ENCODE measurements at regions not wholly inside any gene's neighbourhood (a gene's known extent, or its start where the extent isn't known, plus 50 kb on each side); places are given as distances from the start of the nearest gene placed in this dataset.

- no peak for TF ChIP-seq CTCF (IDR thresholded peaks at IDR 0.05)
- TF ChIP-seq POLR2A (IDR thresholded peaks at IDR 0.05), result no peak
- no peak for DNase-seq (ENCODE audit: low spot score in 2 of 2)
- 78 to 82% methylated on average over 1 of the region's 1 CpG for WGBS, 2 donors
- H3K4me3 ChIP-seq (ENCODE audit: low read depth, poor library complexity, severe bottlenecking), result no peak overlapping the region
- intact Hi-C loops (cut with DNase I; ENCODE audit: low total_unique reads), result no loop called here
Observed at GRCh38 chr3:81214631-81215030, 546.8 kb downstream of the GBE1 start.

GRCh38 chr3:81199587-81199986 lies 561.9 kb downstream of the GBE1 start:
- intact Hi-C loops (cut with DNase I; ENCODE audit: low total_unique reads), result no loop called here
- TF ChIP-seq CTCF (IDR thresholded peaks at IDR 0.05) (no peak), POLR2A (IDR thresholded peaks at IDR 0.05) (no peak)
- H3K4me3 ChIP-seq (ENCODE audit: low read depth, poor library complexity, severe bottlenecking), result no peak overlapping the region
- 32 to 40% methylated on average over 4 of the region's 4 CpGs for WGBS, 2 donors
- no peak for DNase-seq (ENCODE audit: low spot score in 2 of 2)

GRCh38 chr3:81198756-81199155 lies 562.7 kb downstream of the GBE1 start:
- no peak for TF ChIP-seq CTCF (IDR thresholded peaks at IDR 0.05)
- no peak for TF ChIP-seq POLR2A (IDR thresholded peaks at IDR 0.05)
- intact Hi-C loops (cut with DNase I; ENCODE audit: low total_unique reads), result no loop called here
- no peak for DNase-seq (ENCODE audit: low spot score in 2 of 2)
- 47 to 60% methylated on average over 5 of the region's 5 CpGs for WGBS, 2 donors
- H3K4me3 ChIP-seq (ENCODE audit: low read depth, poor library complexity, severe bottlenecking), result no peak overlapping the region

GRCh38 chr3:81198216-81198615 lies 563.2 kb downstream of the GBE1 start:
- intact Hi-C loops (cut with DNase I; ENCODE audit: low total_unique reads), result no loop called here
- DNase-seq (ENCODE audit: low spot score in 2 of 2), result no peak
- WGBS, 2 donors, result 67 to 70% methylated on average over 3 of the region's 3 CpGs
- TF ChIP-seq CTCF (IDR thresholded peaks at IDR 0.05) (no peak), POLR2A (IDR thresholded peaks at IDR 0.05) (no peak)
- H3K4me3 ChIP-seq (ENCODE audit: low read depth, poor library complexity, severe bottlenecking), result no peak overlapping the region

- no peak for DNase-seq (ENCODE audit: low spot score in 2 of 2)
- 25 to 26% methylated on average over 3 of the region's 3 CpGs for WGBS, 2 donors
- no peak for TF ChIP-seq CTCF (IDR thresholded peaks at IDR 0.05)
- no peak for TF ChIP-seq POLR2A (IDR thresholded peaks at IDR 0.05)
- intact Hi-C loops (cut with DNase I; ENCODE audit: low total_unique reads), result no loop called here
- no peak overlapping the region for H3K4me3 ChIP-seq (ENCODE audit: low read depth, poor library complexity, severe bottlenecking)
Observed at GRCh38 chr3:81197386-81197785, 564.1 kb downstream of the GBE1 start.

- no peak overlapping the region for H3K4me3 ChIP-seq (ENCODE audit: low read depth, poor library complexity, severe bottlenecking)
- no peak for TF ChIP-seq POLR2A (IDR thresholded peaks at IDR 0.05)
- TF ChIP-seq CTCF (IDR thresholded peaks at IDR 0.05), result no peak
- WGBS, 2 donors, result 78% methylated on average over 1 of the region's 1 CpG
- intact Hi-C loops (cut with DNase I; ENCODE audit: low total_unique reads), result no loop called here
- DNase-seq (ENCODE audit: low spot score in 2 of 2), result no peak
Observed at GRCh38 chr3:81195478-81195877, 566.0 kb downstream of the GBE1 start.
